ENCODE measurements at regions not wholly inside any gene's neighbourhood (a gene's known extent, or its start where the extent isn't known, plus 50 kb on each side); places are given as distances from the start of the nearest gene placed in this dataset.

DNA sequence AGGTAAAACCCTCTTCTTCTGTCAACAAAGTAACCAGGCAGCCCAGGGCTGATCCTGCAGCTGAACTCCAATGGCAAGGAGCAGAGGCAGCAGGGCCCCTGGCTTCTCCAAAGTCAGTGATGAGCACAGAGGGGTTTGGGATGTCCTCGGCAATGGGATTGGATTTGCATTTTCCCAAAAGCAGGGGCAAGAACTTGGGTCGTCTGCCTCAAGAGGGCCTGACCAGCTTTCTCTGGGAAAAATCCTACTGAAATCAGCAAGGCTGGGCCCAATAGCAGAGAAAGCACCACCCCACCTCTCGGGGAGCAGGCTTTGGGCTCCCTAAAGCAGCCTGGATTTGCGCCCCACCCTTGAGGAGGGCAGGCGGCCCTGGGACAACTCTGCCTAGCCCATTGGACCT is 210.0 kb upstream of the IGF1R start (continued):
- TF ChIP-seq ZNF764 (CRISPR knock-in tag; IDR thresholded peaks at IDR 0.05; ENCODE audit: low read depth) (no peak), HNRNPLL (IDR thresholded peaks at IDR 0.05; ENCODE audit: low read depth, low read length, poor library complexity, severe bottlenecking) (no peak), CBFA2T3 (IDR thresholded peaks at IDR 0.05) (no peak), RBM25 (IDR thresholded peaks at IDR 0.05; ENCODE audit: low read depth, low read length, severe bottlenecking) (no peak)
- TF ChIP-seq, protein P1, sequence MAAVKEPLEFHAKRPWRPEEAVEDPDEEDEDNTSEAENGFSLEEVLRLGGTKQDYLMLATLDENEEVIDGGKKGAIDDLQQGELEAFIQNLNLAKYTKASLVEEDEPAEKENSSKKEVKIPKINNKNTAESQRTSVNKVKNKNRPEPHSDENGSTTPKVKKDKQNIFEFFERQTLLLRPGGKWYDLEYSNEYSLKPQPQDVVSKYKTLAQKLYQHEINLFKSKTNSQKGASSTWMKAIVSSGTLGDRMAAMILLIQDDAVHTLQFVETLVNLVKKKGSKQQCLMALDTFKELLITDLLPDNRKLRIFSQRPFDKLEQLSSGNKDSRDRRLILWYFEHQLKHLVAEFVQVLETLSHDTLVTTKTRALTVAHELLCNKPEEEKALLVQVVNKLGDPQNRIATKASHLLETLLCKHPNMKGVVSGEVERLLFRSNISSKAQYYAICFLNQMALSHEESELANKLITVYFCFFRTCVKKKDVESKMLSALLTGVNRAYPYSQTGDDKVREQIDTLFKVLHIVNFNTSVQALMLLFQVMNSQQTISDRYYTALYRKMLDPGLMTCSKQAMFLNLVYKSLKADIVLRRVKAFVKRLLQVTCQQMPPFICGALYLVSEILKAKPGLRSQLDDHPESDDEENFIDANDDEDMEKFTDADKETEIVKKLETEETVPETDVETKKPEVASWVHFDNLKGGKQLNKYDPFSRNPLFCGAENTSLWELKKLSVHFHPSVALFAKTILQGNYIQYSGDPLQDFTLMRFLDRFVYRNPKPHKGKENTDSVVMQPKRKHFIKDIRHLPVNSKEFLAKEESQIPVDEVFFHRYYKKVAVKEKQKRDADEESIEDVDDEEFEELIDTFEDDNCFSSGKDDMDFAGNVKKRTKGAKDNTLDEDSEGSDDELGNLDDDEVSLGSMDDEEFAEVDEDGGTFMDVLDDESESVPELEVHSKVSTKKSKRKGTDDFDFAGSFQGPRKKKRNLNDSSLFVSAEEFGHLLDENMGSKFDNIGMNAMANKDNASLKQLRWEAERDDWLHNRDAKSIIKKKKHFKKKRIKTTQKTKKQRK (IDR thresholded peaks at IDR 0.05; ENCODE audit: borderline replicate concordance, low read depth, low read length), result no peak

DNA sequence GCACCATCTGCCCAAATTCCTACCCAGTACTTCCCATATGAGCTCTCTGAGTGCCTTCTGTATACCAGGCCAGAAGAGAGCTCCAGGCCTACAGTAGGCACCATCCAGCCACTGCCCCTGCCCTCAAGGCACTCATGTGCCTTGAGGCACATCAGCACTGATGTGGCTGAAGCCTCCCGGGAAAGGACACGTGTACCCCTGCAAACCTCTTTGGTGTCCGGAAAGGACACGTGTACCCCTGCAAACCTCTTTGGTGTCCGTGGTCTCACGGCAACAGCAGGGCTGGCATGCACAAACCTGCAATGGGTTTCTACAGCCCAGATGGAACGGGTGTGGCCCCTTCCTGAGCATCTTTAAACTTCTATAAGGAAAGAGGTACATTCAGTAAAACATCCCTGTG is 209.4 kb upstream of the IGF1R start:
- Histone ChIP-seq H3K9ac (ENCODE audit: insufficient read depth in 1 of 2, low read depth in 2 of 2, low read length in 2 of 2) (no peak overlapping the region), H4K20me1 (replicated peaks; ENCODE audit: control insufficient read depth, insufficient read depth, low read length) (no peaks in the 10 kb centered on the region), H3K36me3 (ENCODE audit: control insufficient read depth, insufficient read depth, low read length) (no peaks in the 10 kb centered on the region), H3K4me1 (replicated peaks in 1 of 2; ENCODE audit: control insufficient read depth in 2 of 2, insufficient read depth in 2 of 2, low read length in 2 of 2) (no peaks in the 10 kb centered on the region), H3K9me1 (ENCODE audit: control insufficient read depth, insufficient read depth, low read length) (no peaks in the 10 kb centered on the region), H3K4me2 (ENCODE audit: insufficient read depth, low read length) (no peak overlapping the region), H3K9me3 (replicated peaks; ENCODE audit: control insufficient read depth, insufficient read depth, low read depth, low read length) (no peaks in the 10 kb centered on the region), H3K79me2 (ENCODE audit: control insufficient read depth, insufficient read depth, low read length) (no peaks in the 10 kb centered on the region), H3K27me3 (ENCODE audit: control insufficient read depth in 2 of 2, insufficient read depth in 2 of 2, low read length in 2 of 2) (peaks cover 0 to 9% of the 10 kb centered on the region in 2 experiments; a peak in 2 of 5 replicates), H3K27ac (ENCODE audit: extremely low read depth, low read depth, low read length) (no peak overlapping the region), H3K4me3 (no peak overlapping the region), H2AFZ (ENCODE audit: low read depth, low read length) (no peak overlapping the region)
- WGBS (ENCODE audit: insufficient coverage, low coverage, missing lambda C conversion rate), result 0% methylated on average over 7 of the region's 7 CpGs
- DNase-seq (ENCODE audit: extremely low read depth in 1 of 4, low spot score in 3 of 4) (no peak), FAIRE-seq (no peak), ATAC-seq (no peak)
- intact Hi-C loops (cut with micrococcal nuclease) (no loop called here), in situ Hi-C loops (cut with MboI) (no loop called here)
- ChIA-PET POLR2A (interaction anchor here (0.6 kb wide), 1 partner anchor 310 kb away, joined by 3 read pairs; no protein-coding TSS in a partner anchor), CTCF (ENCODE audit: low intra/inter-chr PET ratio) (no interaction called here)
- no TSS peak for BruUV-seq (replicated peaks)
- TF ChIP-seq, protein P2, sequence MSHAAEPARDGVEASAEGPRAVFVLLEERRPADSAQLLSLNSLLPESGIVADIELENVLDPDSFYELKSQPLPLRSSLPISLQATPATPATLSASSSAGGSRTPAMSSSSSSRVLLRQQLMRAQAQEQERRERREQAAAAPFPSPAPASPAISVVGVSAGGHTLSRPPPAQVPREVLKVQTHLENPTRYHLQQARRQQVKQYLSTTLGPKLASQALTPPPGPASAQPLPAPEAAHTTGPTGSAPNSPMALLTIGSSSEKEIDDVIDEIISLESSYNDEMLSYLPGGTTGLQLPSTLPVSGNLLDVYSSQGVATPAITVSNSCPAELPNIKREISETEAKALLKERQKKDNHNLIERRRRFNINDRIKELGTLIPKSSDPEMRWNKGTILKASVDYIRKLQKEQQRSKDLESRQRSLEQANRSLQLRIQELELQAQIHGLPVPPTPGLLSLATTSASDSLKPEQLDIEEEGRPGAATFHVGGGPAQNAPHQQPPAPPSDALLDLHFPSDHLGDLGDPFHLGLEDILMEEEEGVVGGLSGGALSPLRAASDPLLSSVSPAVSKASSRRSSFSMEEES (CRISPR knock-in tag; IDR thresholded peaks at IDR 0.05), result no peak
- no peak for TF ChIP-seq HNRNPK (IDR thresholded peaks at IDR 0.05; ENCODE audit: low read depth, low read length, poor library complexity, severe bottlenecking)
- no peak for TF ChIP-seq YBX1 (IDR thresholded peaks at IDR 0.05)
- no peak for TF ChIP-seq ZNF121 (CRISPR knock-in tag; conservative IDR thresholded peaks at IDR 0.05)
- no peak for TF ChIP-seq KHSRP (IDR thresholded peaks at IDR 0.05)
